GM10266 (cell line): ENCODE measurements at regions not wholly inside any gene's neighbourhood (a gene's known extent, or its start where the extent isn't known, plus 50 kb on each side); places are given as distances from the start of the nearest gene placed in this dataset.
"Not testable (repeated sequence)": the region's sequence is repeated elsewhere in the genome, so short reads cannot be mapped to it uniquely, and the experiment has no call there.

Experiments used
- DNase-seq: peaks from one replicate; pipeline ENCODE4 v3.0.0; 2012; ENCODE audit errors: extremely low spot score
- TF ChIP-seq, protein P1 (sequence below): IDR thresholded peaks from 2 replicates; pipeline ENCODE4 v1.5.1; 2012; ENCODE audit warnings: mild to moderate bottlenecking, low read depth; ENCODE audit not compliant: control insufficient read depth, insufficient read depth; ENCODE audit errors: missing control alignments

DNA sequence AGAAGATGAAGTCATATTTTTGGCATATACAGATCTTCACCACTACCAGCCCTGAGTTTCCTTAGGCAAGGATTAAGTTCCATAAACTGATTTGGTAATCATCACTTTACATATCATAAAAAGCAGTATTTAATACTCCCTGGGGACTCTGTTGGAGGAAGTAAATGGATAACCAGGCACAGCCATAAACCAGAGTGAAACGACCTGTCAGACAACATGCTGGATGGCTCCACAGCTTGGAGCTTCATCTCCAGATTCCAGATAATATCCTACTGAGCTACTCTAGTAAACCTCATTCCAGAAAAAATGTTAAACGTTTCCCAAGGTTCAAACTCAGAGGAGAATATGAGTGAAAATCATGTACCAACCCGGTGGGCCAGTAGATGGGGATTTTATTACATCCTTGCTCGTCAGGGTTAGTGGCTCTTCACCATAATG, 109.2 kb downstream of the BASP1 start:
- TF ChIP-seq, protein P1, sequence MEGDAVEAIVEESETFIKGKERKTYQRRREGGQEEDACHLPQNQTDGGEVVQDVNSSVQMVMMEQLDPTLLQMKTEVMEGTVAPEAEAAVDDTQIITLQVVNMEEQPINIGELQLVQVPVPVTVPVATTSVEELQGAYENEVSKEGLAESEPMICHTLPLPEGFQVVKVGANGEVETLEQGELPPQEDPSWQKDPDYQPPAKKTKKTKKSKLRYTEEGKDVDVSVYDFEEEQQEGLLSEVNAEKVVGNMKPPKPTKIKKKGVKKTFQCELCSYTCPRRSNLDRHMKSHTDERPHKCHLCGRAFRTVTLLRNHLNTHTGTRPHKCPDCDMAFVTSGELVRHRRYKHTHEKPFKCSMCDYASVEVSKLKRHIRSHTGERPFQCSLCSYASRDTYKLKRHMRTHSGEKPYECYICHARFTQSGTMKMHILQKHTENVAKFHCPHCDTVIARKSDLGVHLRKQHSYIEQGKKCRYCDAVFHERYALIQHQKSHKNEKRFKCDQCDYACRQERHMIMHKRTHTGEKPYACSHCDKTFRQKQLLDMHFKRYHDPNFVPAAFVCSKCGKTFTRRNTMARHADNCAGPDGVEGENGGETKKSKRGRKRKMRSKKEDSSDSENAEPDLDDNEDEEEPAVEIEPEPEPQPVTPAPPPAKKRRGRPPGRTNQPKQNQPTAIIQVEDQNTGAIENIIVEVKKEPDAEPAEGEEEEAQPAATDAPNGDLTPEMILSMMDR, result no peak
- no peak for DNase-seq

DNA sequence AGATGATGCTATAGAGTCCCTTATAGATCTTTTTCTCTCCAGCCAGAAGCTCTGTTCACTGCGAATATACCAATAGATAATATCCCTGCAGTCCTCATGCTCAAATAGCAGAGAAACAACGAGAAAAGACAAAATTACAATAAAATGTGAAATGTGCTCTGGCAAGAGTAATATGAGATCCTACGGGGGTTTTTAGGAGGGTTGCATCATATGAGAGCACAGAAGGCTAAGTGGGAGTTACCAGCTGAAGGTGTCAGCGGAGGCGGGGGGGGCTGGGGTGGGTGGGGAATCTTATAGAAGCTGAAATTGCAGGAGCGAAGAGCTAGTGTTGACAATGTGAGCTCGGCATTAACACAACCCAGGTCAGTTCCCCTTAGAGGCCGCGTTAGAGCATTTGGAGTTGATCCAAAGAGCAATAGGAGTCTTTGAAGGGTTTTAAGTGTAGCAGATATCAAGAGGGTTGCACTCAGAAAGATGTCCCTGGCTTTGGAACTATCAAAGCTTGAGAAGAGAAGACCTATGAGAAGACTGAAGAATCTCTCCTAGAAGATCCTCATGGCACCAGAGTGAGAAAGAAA, 109.7 kb downstream of the BASP1 start:
- DNase-seq, result no peak
- TF ChIP-seq, protein P1, result no peak

GRCh38 chr5:17329571-17329970, 112.1 kb downstream of the BASP1 start:
- TF ChIP-seq, protein P1, result no peak
- DNase-seq, result no peak

DNA sequence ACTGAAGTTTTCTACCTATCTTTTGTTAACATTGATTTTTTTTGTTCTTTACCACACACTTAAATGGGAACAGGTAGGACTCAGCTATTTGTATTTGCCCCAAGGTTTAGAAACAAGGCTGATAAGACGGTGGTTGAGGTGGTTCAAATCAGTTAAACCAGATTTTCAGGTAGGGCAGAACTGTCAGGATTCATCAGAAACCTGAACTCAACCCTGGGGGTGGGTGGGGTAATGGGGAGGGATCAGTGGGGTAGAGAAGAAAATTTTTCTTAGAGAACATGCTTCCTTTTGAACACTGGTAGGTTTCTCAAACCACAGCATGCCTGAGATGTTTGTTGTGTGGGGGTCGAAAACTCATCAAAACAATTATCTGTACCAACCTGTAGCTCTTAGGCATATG, 113.0 kb downstream of the BASP1 start:
- TF ChIP-seq, protein P1, result no peak
- no peak for DNase-seq

GRCh38 chr5:17331651-17332050, 114.2 kb downstream of the BASP1 start:
- TF ChIP-seq, protein P1, result no peak
- DNase-seq, result no peak

- TF ChIP-seq, protein P1, result no peak
- no peak for DNase-seq
Observed at GRCh38 chr5:17333755-17334154, 116.3 kb downstream of the BASP1 start.

DNA sequence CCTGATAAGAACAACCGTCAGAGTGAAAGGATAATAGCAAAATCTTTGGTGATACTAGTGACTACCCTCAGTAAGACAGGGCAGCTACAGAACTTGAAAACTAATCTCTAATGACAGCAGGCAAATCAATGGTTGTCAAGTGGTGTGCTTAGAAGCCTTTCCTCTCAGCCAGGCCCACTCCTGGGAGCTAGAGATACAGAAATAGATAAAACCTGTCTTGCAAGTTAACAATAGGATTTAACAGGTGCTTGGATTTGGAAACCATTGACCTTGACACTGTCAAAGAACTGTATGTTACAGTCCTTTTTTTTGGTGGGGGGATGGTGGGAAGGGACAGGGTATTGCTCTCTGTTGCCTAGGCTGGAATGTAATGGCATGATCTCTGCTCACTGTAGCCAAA, 118.6 kb downstream of the BASP1 start:
- no peak for DNase-seq
- TF ChIP-seq, protein P1, result no peak

DNA sequence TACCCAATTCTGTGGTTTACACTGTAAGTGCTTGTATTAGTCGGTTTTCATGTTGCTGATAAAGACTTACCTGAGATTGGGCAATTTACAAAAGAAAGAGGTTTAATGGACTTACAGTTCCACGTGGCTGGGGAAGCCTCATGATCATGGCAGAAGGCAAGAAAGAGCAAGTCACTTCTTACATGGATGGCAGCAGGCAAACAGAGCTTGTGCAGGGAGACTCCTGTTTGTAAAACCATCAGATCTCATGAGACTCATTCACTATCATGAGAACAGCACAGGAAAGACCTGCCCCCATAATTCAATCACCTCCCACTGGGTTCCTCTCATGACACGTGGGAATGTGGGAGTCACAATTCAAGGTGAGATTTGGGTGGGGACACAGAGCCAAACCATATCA, 119.3 kb downstream of the BASP1 start:
- not testable (repeated sequence) for DNase-seq
